ENCODE measurements at regions not wholly inside any gene's neighbourhood (a gene's known extent, or its start where the extent isn't known, plus 50 kb on each side); places are given as distances from the start of the nearest gene placed in this dataset.

DNA sequence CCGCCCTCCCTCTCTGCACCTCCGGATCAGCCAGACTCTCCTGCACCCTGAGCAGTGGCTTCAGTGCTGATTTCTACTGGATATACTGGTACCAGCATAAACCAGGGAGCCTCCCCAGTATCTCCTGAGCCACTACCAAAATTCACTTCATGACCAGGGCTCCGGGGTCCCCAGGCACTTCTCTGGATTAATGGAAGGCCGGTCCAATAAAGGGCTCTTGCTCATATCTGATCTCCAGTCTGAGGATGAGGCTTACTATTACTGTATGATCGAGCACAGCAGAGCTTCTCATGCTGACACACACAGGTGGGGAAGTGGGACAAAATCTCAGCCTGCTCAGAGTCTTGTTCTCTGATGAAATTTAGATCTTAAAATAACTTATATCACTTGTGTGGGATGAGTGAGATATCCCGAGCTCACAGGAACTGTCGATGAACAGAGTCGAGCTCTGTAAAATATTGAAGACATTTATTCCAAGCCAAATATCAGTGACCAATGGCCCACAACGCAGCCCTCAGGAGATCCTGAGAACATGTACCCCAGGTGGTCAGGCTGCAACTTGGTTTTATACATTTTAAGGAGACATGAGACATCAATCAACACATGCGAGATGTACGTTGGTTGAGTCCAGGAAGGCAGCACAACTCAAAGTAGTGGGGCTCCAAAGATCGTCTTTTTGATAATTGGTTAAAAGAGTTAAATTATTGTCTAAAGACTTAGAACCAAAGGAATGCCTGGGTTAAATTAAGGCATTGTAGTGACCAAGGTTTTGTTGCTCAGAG is 93.0 kb upstream of the TOP3B start:
- TF ChIP-seq, protein P1, sequence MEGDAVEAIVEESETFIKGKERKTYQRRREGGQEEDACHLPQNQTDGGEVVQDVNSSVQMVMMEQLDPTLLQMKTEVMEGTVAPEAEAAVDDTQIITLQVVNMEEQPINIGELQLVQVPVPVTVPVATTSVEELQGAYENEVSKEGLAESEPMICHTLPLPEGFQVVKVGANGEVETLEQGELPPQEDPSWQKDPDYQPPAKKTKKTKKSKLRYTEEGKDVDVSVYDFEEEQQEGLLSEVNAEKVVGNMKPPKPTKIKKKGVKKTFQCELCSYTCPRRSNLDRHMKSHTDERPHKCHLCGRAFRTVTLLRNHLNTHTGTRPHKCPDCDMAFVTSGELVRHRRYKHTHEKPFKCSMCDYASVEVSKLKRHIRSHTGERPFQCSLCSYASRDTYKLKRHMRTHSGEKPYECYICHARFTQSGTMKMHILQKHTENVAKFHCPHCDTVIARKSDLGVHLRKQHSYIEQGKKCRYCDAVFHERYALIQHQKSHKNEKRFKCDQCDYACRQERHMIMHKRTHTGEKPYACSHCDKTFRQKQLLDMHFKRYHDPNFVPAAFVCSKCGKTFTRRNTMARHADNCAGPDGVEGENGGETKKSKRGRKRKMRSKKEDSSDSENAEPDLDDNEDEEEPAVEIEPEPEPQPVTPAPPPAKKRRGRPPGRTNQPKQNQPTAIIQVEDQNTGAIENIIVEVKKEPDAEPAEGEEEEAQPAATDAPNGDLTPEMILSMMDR (IDR thresholded peaks at IDR 0.05; ENCODE audit: unreplicated experiment), result no peak
- Mint-ChIP-seq H3K9me3 (ENCODE audit: unreplicated experiment) (no peaks in the 10 kb centered on the region), H3K36me3 (ENCODE audit: insufficient read depth, unreplicated experiment) (no peaks in the 10 kb centered on the region), H3K4me1 (ENCODE audit: insufficient read depth, unreplicated experiment) (peaks cover 41% of the 10 kb centered on the region), H3K27ac (ENCODE audit: low read depth, unreplicated experiment) (peak overlapping the region; percentile 78), H3K27me3 (ENCODE audit: insufficient read depth, unreplicated experiment) (no peaks in the 10 kb centered on the region), H3K4me3 (ENCODE audit: unreplicated experiment) (peak overlapping the region; percentile 20)
- ChIA-PET POLR2A (interaction anchor here (0.5 to 1.8 kb wide), 3 partner anchors 24 to 618 kb away, joined by 3 to 8 read pairs (median 4); no protein-coding TSS in a partner anchor), CTCF (interaction anchor here (0.8 kb wide), 1 partner anchor 15 kb away, joined by 4 read pairs; no protein-coding TSS in a partner anchor)
- intact Hi-C loops (cut with micrococcal nuclease), result loop anchor here (2.0 kb wide), 1 partner anchor 35 kb away; no protein-coding TSS in a partner anchor
- no peak for DNase-seq (ENCODE audit: unreplicated experiment)
- no TSS peak for BruUV-seq (replicated peaks)

DNA sequence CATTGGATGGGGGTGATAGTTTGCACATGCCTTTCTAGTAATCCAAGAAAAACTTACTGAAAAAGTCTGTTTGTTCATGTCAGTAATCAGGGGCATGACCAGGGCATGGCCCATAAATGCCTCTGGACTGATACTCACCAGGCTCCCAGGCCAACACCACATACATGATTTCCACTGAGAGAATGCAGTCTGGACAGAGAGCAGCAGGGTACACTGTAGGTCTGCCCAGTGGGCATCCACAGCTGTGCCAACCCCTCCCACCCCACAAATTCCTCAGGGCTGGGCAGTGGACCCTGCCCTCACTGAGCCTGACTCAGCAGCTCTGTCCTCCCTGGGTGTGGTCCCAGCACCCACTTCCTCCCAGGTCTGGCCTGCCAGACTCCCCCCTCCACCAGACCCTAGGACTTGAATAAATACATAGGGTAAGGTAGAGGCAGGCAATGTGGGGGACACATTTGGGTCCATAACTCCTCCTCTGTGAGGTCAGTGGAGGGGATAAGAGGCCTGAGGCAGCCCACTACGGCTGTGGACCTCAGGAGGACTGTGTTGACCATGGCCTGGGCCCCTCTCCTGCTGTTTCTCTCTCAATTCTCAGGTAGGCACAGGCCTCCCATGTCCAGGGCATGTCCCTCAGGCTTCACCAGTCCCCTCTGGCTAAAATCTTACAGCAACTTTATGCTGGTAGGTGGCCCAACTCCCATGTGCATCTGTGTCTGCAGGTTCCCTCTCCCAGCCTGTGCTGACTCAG is 92.2 kb upstream of the TOP3B start:
- TF ChIP-seq, protein P1 (IDR thresholded peaks at IDR 0.05; ENCODE audit: unreplicated experiment), result no peak
- no peaks in the 10 kb centered on the region for H3K9me3 Mint-ChIP-seq (ENCODE audit: unreplicated experiment)
- ChIA-PET CTCF (interaction anchor here (0.9 kb wide), 1 partner anchor 357 kb away, joined by 5 read pairs; no protein-coding TSS in a partner anchor), POLR2A (interaction anchor here (0.5 to 1.8 kb wide), 3 partner anchors 13 to 617 kb away, joined by 3 to 8 read pairs (median 4); no protein-coding TSS in a partner anchor)
- H3K4me3 Mint-ChIP-seq (ENCODE audit: unreplicated experiment), result peak overlapping the region; percentile 20
- H3K4me1 Mint-ChIP-seq (ENCODE audit: insufficient read depth, unreplicated experiment), result peaks cover 48% of the 10 kb centered on the region
- intact Hi-C loops (cut with micrococcal nuclease), result loop anchor here (2.0 kb wide), 1 partner anchor 36 kb away; no protein-coding TSS in a partner anchor
- H3K27me3 Mint-ChIP-seq (ENCODE audit: insufficient read depth, unreplicated experiment), result no peaks in the 10 kb centered on the region
- H3K36me3 Mint-ChIP-seq (ENCODE audit: insufficient read depth, unreplicated experiment), result no peaks in the 10 kb centered on the region
- no TSS peak for BruUV-seq (replicated peaks)
- peak overlapping the region; percentile 78 for H3K27ac Mint-ChIP-seq (ENCODE audit: low read depth, unreplicated experiment)
- no peak for DNase-seq (ENCODE audit: unreplicated experiment)

GRCh38 chr22:22073769-22074561 is 91.4 kb upstream of the TOP3B start:
- Mint-ChIP-seq H3K27ac (ENCODE audit: low read depth, unreplicated experiment) (peak overlapping the region; percentile 78), H3K4me3 (ENCODE audit: unreplicated experiment) (no peak overlapping the region), H3K4me1 (ENCODE audit: insufficient read depth, unreplicated experiment) (peaks cover 52% of the 10 kb centered on the region), H3K36me3 (ENCODE audit: insufficient read depth, unreplicated experiment) (no peaks in the 10 kb centered on the region), H3K9me3 (ENCODE audit: unreplicated experiment) (no peaks in the 10 kb centered on the region), H3K27me3 (ENCODE audit: insufficient read depth, unreplicated experiment) (no peaks in the 10 kb centered on the region)
- CTCF ChIA-PET, result interaction anchor here (0.9 kb wide), 2 partner anchors 12 to 358 kb away, joined by 3 to 5 read pairs; no protein-coding TSS in a partner anchor
- BruUV-seq (replicated peaks), result no TSS peak
- POLR2A ChIA-PET, result interaction anchor here (0.8 to 1.8 kb wide), 2 partner anchors 12 to 37 kb away, joined by 4 to 8 read pairs; no protein-coding TSS in a partner anchor
- TF ChIP-seq, protein P1 (IDR thresholded peaks at IDR 0.05; ENCODE audit: unreplicated experiment), result no peak
- intact Hi-C loops (cut with micrococcal nuclease), result loop anchor here (2.0 kb wide), 1 partner anchor 37 kb away; no protein-coding TSS in a partner anchor
- no peak for DNase-seq (ENCODE audit: unreplicated experiment)

Data from MCF 10A (cell line).